AG09309 (cell line): ENCODE measurements at regions not wholly inside any gene's neighbourhood (a gene's known extent, or its start where the extent isn't known, plus 50 kb on each side); places are given as distances from the start of the nearest gene placed in this dataset.
"Not testable (repeated sequence)": the region's sequence is repeated elsewhere in the genome, so short reads cannot be mapped to it uniquely, and the experiment has no call there.

Experiments
- DNase-seq: peaks from one replicate; pipeline ENCODE4 v3.0.0-alpha.2; 2010; ENCODE audit warnings: low read depth
- H3K4me3 ChIP-seq: 2 replicates; pipeline ENCODE4 v1.5.1; 2011; ENCODE audit warnings: mild to moderate bottlenecking, low read depth, low read length, moderate library complexity; ENCODE audit not compliant: control insufficient read depth
- CTCF ChIP-seq: IDR thresholded peaks from 2 replicates; pipeline ENCODE4 v1.5.1; 2011; ENCODE audit warnings: mild to moderate bottlenecking, low read depth, low read length, inconsistent platforms; ENCODE audit not compliant: insufficient read depth, control insufficient read depth; ENCODE audit errors: missing control alignments

GRCh38 chr6:80988892-80989291 is 763.6 kb downstream of the TENT5A start:
- no peak for DNase-seq
- TF ChIP-seq CTCF, result no peak
- no peak overlapping the region for H3K4me3 ChIP-seq

- no peak for DNase-seq
- H3K4me3 ChIP-seq, result no peak overlapping the region
- TF ChIP-seq CTCF, result no peak
Measured at GRCh38 chr6:80988286-80988685, 764.2 kb downstream of the TENT5A start.

- H3K4me3 ChIP-seq, DNase-seq: not testable (repeated sequence)
Measured at GRCh38 chr6:80981226-80981625, 771.3 kb downstream of the TENT5A start.

GRCh38 chr6:80976336-80976735 is 776.1 kb downstream of the TENT5A start:
- no peak for DNase-seq
- H3K4me3 ChIP-seq, result no peak overlapping the region
- TF ChIP-seq CTCF, result no peak

GRCh38 chr6:80974579-80974978 is 777.9 kb downstream of the TENT5A start:
- no peak for TF ChIP-seq CTCF
- no peak overlapping the region for H3K4me3 ChIP-seq

GRCh38 chr6:80969439-80969838 is 783.0 kb downstream of the TENT5A start:
- H3K4me3 ChIP-seq, result no peak overlapping the region
- TF ChIP-seq CTCF, result no peak
- no peak for DNase-seq

More at GRCh38 chr6:80974579-80974978, 777.9 kb downstream of the TENT5A start:
- no peak for DNase-seq

- no peak for DNase-seq
- TF ChIP-seq CTCF, result no peak
- H3K4me3 ChIP-seq, result no peak overlapping the region
Measured at GRCh38 chr6:80967609-80968008, 784.9 kb downstream of the TENT5A start.
